K562 (cell line): ENCODE measurements at regions not wholly inside any gene's neighbourhood (a gene's known extent, or its start where the extent isn't known, plus 50 kb on each side); places are given as distances from the start of the nearest gene placed in this dataset.

Experiments used
- ATAC-seq: fragments of 200-7000 bp; cut with Tn5 transposase; 3 replicates; pipeline ENCODE4 v1.9.1; 2020; ENCODE audit warnings: moderate library complexity
- BruUV-seq: library from RNA; stranded (reverse); fragments of 400-500 nt; replicated peaks from 2 replicates; lab custom pipeline; 2021; lab: Mats Ljungman, UMichigan
- CTCF ChIA-PET: fragments of 300-600 bp; formaldehyde crosslinking; extraction: SDS; loops from one replicate; lab custom pipeline; 2021; ENCODE audit warnings: low intra/inter-chr PET ratio; lab: Yijun Ruan, JAX
- POLR2A ChIA-PET: fragments of 300-600, 350-650 bp; sonication (Branson Sonifier 250); formaldehyde crosslinking; extraction: SDS; loops from one replicate; lab custom pipeline; 2021; ENCODE audit warnings: antibody characterized with exemption, inconsistent platforms; lab: Yijun Ruan, JAX
- DNase-seq, 4 experiments: peaks; one replicate each; pipeline versions ENCODE4 v3.0.0 to v3.0.0-alpha.2; 2011 to 2018; ENCODE audit warnings: low spot score in 3 of 4, mixed read lengths in 3 of 4; ENCODE audit errors: extremely low read depth in 1 of 4
- FAIRE-seq: peaks from 2 replicates; lab custom pipeline; 2011; peaks lifted over from hg19 to GRCh38; lab: Jason Lieb, UNC
- H2AFZ ChIP-seq: 2 replicates; pipeline ENCODE4 v1.6.0; 2011; ENCODE audit warnings: low read depth, low read length, control low read depth, inconsistent platforms
- H3K27ac ChIP-seq: fragments of 200-600 bp; 3 replicates; pipeline ENCODE4 v1.8.0; 2011; ENCODE audit warnings: low read depth, mild to moderate bottlenecking, control low read depth, inconsistent platforms, low read length, moderate library complexity, mixed read lengths; ENCODE audit errors: extremely low read depth
- H3K27me3 ChIP-seq, 2 experiments: fragments of 300-600 bp in 1 of 2; 2 replicates in 1 of 2; 3 replicates in 1 of 2; pipeline versions ENCODE4 v1.6.0 to v1.8.0; 2011; ENCODE audit warnings: inconsistent platforms in 2 of 2, low read length in 2 of 2, mild to moderate bottlenecking in 1 of 2, mixed read lengths in 1 of 2, moderate library complexity in 1 of 2; ENCODE audit not compliant: control insufficient read depth in 2 of 2, insufficient read depth in 2 of 2
- H3K36me3 ChIP-seq: fragments of 300-600 bp; 3 replicates; pipeline ENCODE4 v1.8.0; 2011; ENCODE audit warnings: mild to moderate bottlenecking, low read length, inconsistent platforms; ENCODE audit not compliant: control insufficient read depth, insufficient read depth
- H3K4me1 ChIP-seq, 2 experiments: fragments of 200-600 bp in 1 of 2; replicated peaks in 1 of 2; 2 replicates in 1 of 2; 3 replicates in 1 of 2; pipeline versions ENCODE4 v1.5.1 to v1.8.0; 2011; ENCODE audit warnings: inconsistent platforms in 2 of 2, low read length in 2 of 2, mild to moderate bottlenecking in 1 of 2, mixed read lengths in 1 of 2, moderate library complexity in 1 of 2; ENCODE audit not compliant: control insufficient read depth in 2 of 2, insufficient read depth in 2 of 2
- H3K4me2 ChIP-seq: 2 replicates; pipeline ENCODE4 v1.6.1; 2011; ENCODE audit warnings: low read length, control low read depth, inconsistent platforms, mixed read lengths; ENCODE audit not compliant: insufficient read depth
- H3K4me3 ChIP-seq: fragments of 200-600 bp; sonication (generic), shearing (Covaris generic); 2 replicates; pipeline ENCODE4 v1.5.1; 2016; ENCODE audit warnings: control low read depth, inconsistent platforms
- H3K79me2 ChIP-seq: fragments of 200-600 bp; 3 replicates; pipeline ENCODE4 v1.8.0; 2011; ENCODE audit warnings: low read length, inconsistent platforms; ENCODE audit not compliant: control insufficient read depth, insufficient read depth
- H3K9ac ChIP-seq, 2 experiments: 2 replicates each; pipeline versions ENCODE4 v1.6.0 to v1.6.1; 2011; ENCODE audit warnings: low read depth in 2 of 2, low read length in 2 of 2, control low read depth in 1 of 2, inconsistent platforms in 1 of 2, mild to moderate bottlenecking in 1 of 2, mixed read lengths in 1 of 2; ENCODE audit not compliant: insufficient read depth in 1 of 2
- H3K9me1 ChIP-seq: one replicate; pipeline ENCODE4 v1.6.0; 2011; ENCODE audit warnings: inconsistent platforms, mild to moderate bottlenecking, low read length, moderate library complexity; ENCODE audit not compliant: control insufficient read depth, insufficient read depth
- H3K9me3 ChIP-seq: replicated peaks from 2 replicates; pipeline ENCODE4 v1.5.1; 2011; ENCODE audit warnings: low read depth, low read length, inconsistent platforms; ENCODE audit not compliant: control insufficient read depth, insufficient read depth
- H4K20me1 ChIP-seq: replicated peaks from 2 replicates; pipeline ENCODE4 v1.6.1; 2011; ENCODE audit warnings: low read length, inconsistent platforms, mixed read lengths; ENCODE audit not compliant: control insufficient read depth, insufficient read depth
- ELF1 ChIP-seq: fragments of 200-800 bp; sonication (Bioruptor generic); IDR thresholded peaks from 2 replicates; pipeline ENCODE4 v1.6.1; 2016; ENCODE audit warnings: missing genetic modification characterization, missing compliant biosample characterization
- ESRRA ChIP-seq: fragments of 450-650 bp; IDR thresholded peaks from 2 replicates; pipeline ENCODE4 v1.6.1; 2014; ENCODE audit warnings: low read depth, mild to moderate bottlenecking, moderate library complexity, borderline replicate concordance
- HDAC2 ChIP-seq: fragments of 450-650 bp; IDR thresholded peaks from 2 replicates; pipeline ENCODE4 v1.6.1; 2016; ENCODE audit warnings: mild to moderate bottlenecking
- KLF10 ChIP-seq: fragments of 250-450 bp; sonication (Bioruptor Pico); IDR thresholded peaks from 2 replicates; pipeline ENCODE4 v1.6.1; 2021; ENCODE audit warnings: matching md5 sums
- NR3C1 ChIP-seq: sonication (generic); formaldehyde crosslinking; IDR thresholded peaks from 2 replicates; pipeline ENCODE4 v1.8.1; 2022; ENCODE audit warnings: missing genetic modification reagents
- RUNX1 ChIP-seq: sonication (generic); IDR thresholded peaks from 2 replicates; pipeline ENCODE4 v1.6.1; 2016; ENCODE audit warnings: antibody characterized with exemption, low read depth
- ZNF316 ChIP-seq: fragments of 450-650 bp; IDR thresholded peaks from 2 replicates; pipeline ENCODE4 v1.6.1; 2016
- ZNF436 ChIP-seq: fragments of 250-450, 450-650 bp; sonication (Bioruptor Pico); formaldehyde crosslinking; IDR thresholded peaks from 2 replicates; pipeline ENCODE4 v1.7.0; 2020; ENCODE audit warnings: mild to moderate bottlenecking
- ZNF785 ChIP-seq: fragments of 250-450 bp; sonication (Bioruptor Pico); IDR thresholded peaks from 2 replicates; pipeline ENCODE4 v1.4.0; 2020; ENCODE audit warnings: mild to moderate bottlenecking
- WGBS: fragments of 100-300 bp; shearing (Covaris generic); methylation state at CpG from one replicate; pipeline ENCODE4 v1.1.6; 2016; ENCODE audit warnings: low coverage, mixed read lengths; ENCODE audit not compliant: insufficient coverage; ENCODE audit errors: missing lambda C conversion rate; 5-methylcytosine and 5-hydroxymethylcytosine counted together
- in situ Hi-C: fragments of 300-500 bp; cut with MboI; formaldehyde crosslinking; loops from 4 replicates; pipeline ENCODE4 v1.15.0; 2018; ENCODE audit warnings: inconsistent platforms, mixed read lengths
- intact Hi-C: fragments of 100-400 bp; cut with micrococcal nuclease; formaldehyde crosslinking; loops from 2 replicates; pipeline ENCODE4 v1.14.2; 2022
- TF ChIP-seq, protein P1 (sequence below): fragments of 450-650 bp; IDR thresholded peaks from 2 replicates; pipeline ENCODE4 v1.6.1; 2016; ENCODE audit warnings: low read depth
- TF ChIP-seq, protein P2 (sequence below): sonication (generic); IDR thresholded peaks from 2 replicates; pipeline ENCODE4 v1.6.1; 2016
- TF ChIP-seq, protein P3 (sequence below): fragments of 450-650 bp; IDR thresholded peaks from 2 replicates; pipeline ENCODE4 v1.6.1; 2018; ENCODE audit not compliant: partially characterized antibody

DNA sequence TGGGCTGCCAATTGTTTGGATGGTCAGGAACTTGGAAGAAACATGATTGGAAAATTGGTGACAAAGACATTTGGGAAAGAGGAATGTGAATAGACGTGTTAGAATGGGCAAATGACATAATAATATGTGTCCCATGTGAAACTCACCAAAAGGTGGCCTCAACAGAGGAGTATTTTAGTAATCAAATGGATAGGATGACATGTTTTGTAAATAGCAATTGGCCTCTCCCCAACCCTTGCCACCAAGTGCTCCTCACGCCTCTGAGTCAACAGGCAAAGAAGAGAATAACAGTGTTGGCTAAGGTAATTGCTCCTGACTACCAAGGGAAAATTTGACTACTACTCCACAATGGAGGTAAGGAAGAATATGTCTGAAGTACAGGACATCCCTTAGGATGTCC lies 81.4 kb downstream of the ATXN7L3B start:
- ATAC-seq (no peak), DNase-seq (no peak), FAIRE-seq (no peak)
- H3K4me3 ChIP-seq: no peak overlapping the region
- no peaks in the 10 kb centered on the region for H3K79me2 ChIP-seq
- intact Hi-C loops: no loop called here
- H2AFZ ChIP-seq: no peak overlapping the region
- ChIA-PET CTCF (no interaction called here), POLR2A (no interaction called here)
- BruUV-seq: no TSS peak
- no peak overlapping the region for H3K4me2 ChIP-seq
- H3K9ac ChIP-seq: no peak overlapping the region
- H3K4me1 ChIP-seq: no peaks in the 10 kb centered on the region
- H3K9me3 ChIP-seq: no peaks in the 10 kb centered on the region
- H4K20me1 ChIP-seq: no peaks in the 10 kb centered on the region
- H3K27me3 ChIP-seq: no peaks in the 10 kb centered on the region
- WGBS: 0% methylated on average over 2 of the region's 2 CpGs
- in situ Hi-C loops: no loop called here
- H3K27ac ChIP-seq: no peak overlapping the region
- H3K9me1 ChIP-seq: no peaks in the 10 kb centered on the region
- no peaks in the 10 kb centered on the region for H3K36me3 ChIP-seq
- no peak for TF ChIP-seq HDAC2
- no peak for TF ChIP-seq ZNF316
- TF ChIP-seq, protein P1, sequence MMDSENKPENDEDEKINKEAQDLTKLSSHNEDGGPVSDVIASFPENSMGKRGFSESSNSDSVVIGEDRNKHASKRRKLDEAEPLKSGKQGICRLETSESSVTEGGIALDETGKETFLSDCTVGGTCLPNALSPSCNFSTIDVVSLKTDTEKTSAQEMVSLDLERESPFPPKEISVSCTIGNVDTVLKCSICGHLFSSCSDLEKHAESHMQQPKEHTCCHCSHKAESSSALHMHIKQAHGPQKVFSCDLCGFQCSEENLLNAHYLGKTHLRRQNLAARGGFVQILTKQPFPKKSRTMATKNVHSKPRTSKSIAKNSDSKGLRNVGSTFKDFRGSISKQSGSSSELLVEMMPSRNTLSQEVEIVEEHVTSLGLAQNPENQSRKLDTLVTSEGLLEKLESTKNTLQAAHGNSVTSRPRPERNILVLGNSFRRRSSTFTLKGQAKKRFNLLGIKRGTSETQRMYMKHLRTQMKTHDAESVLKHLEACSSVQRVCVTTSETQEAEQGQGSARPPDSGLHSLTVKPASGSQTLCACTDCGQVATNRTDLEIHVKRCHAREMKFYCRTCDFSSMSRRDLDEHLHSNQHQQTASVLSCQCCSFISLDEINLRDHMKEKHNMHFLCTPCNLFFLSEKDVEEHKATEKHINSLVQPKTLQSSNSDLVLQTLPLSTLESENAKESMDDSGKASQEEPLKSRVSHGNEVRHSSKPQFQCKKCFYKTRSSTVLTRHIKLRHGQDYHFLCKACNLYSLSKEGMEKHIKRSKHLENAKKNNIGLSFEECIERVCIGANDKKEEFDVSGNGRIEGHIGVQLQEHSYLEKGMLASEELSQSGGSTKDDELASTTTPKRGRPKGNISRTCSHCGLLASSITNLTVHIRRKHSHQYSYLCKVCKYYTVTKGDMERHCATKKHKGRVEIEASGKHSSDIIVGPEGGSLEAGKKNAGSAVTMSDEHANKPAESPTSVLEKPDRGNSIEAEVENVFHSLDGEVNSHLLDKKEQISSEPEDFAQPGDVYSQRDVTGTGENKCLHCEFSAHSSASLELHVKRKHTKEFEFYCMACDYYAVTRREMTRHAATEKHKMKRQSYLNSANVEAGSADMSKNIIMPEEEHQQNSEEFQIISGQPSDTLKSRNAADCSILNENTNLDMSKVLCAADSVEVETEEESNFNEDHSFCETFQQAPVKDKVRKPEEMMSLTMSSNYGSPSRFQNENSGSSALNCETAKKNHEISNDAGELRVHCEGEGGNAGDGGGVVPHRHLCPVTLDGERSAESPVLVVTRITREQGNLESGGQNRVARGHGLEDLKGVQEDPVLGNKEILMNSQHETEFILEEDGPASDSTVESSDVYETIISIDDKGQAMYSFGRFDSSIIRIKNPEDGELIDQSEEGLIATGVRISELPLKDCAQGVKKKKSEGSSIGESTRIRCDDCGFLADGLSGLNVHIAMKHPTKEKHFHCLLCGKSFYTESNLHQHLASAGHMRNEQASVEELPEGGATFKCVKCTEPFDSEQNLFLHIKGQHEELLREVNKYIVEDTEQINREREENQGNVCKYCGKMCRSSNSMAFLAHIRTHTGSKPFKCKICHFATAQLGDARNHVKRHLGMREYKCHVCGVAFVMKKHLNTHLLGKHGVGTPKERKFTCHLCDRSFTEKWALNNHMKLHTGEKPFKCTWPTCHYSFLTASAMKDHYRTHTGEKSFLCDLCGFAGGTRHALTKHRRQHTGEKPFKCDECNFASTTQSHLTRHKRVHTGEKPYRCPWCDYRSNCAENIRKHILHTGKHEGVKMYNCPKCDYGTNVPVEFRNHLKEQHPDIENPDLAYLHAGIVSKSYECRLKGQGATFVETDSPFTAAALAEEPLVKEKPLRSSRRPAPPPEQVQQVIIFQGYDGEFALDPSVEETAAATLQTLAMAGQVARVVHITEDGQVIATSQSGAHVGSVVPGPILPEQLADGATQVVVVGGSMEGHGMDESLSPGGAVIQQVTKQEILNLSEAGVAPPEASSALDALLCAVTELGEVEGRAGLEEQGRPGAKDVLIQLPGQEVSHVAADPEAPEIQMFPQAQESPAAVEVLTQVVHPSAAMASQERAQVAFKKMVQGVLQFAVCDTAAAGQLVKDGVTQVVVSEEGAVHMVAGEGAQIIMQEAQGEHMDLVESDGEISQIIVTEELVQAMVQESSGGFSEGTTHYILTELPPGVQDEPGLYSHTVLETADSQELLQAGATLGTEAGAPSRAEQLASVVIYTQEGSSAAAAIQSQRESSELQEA: no peak
- no peak for TF ChIP-seq ESRRA
- TF ChIP-seq ZNF436 (CRISPR knock-in tag): no peak
- TF ChIP-seq ZNF785 (CRISPR knock-in tag): no peak
- TF ChIP-seq KLF10: no peak
- no peak for TF ChIP-seq NR3C1
- TF ChIP-seq, protein P2, sequence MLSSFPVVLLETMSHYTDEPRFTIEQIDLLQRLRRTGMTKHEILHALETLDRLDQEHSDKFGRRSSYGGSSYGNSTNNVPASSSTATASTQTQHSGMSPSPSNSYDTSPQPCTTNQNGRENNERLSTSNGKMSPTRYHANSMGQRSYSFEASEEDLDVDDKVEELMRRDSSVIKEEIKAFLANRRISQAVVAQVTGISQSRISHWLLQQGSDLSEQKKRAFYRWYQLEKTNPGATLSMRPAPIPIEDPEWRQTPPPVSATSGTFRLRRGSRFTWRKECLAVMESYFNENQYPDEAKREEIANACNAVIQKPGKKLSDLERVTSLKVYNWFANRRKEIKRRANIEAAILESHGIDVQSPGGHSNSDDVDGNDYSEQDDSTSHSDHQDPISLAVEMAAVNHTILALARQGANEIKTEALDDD: no peak
- TF ChIP-seq RUNX1: no peak
- TF ChIP-seq, protein P3, sequence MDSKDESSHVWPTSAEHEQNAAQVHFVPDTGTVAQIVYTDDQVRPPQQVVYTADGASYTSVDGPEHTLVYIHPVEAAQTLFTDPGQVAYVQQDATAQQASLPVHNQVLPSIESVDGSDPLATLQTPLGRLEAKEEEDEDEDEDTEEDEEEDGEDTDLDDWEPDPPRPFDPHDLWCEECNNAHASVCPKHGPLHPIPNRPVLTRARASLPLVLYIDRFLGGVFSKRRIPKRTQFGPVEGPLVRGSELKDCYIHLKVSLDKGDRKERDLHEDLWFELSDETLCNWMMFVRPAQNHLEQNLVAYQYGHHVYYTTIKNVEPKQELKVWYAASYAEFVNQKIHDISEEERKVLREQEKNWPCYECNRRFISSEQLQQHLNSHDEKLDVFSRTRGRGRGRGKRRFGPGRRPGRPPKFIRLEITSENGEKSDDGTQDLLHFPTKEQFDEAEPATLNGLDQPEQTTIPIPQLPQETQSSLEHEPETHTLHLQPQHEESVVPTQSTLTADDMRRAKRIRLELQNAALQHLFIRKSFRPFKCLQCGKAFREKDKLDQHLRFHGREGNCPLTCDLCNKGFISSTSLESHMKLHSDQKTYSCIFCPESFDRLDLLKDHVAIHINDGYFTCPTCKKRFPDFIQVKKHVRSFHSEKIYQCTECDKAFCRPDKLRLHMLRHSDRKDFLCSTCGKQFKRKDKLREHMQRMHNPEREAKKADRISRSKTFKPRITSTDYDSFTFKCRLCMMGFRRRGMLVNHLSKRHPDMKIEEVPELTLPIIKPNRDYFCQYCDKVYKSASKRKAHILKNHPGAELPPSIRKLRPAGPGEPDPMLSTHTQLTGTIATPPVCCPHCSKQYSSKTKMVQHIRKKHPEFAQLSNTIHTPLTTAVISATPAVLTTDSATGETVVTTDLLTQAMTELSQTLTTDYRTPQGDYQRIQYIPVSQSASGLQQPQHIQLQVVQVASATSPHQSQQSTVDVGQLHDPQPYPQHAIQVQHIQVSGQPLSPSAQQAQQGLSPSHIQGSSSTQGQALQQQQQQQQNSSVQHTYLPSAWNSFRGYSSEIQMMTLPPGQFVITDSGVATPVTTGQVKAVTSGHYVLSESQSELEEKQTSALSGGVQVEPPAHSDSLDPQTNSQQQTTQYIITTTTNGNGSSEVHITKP: no peak
- TF ChIP-seq ELF1 (tag): no peak
